HepG2 (cell line): ENCODE measurements at regions not wholly inside any gene's neighbourhood (a gene's known extent, or its start where the extent isn't known, plus 50 kb on each side); places are given as distances from the start of the nearest gene placed in this dataset.

Experiments
- ELF1 ChIP-seq: sonication (generic); formaldehyde crosslinking; IDR thresholded peaks from 2 replicates; pipeline ENCODE4 v1.4.0; 2020; ENCODE audit warnings: missing genetic modification reagents
- EZH2 ChIP-seq: conservative IDR thresholded peaks from 2 replicates; pipeline ENCODE4 v1.6.1; 2012; ENCODE audit warnings: mild to moderate bottlenecking, low read depth, low read length, moderate library complexity
- FIP1L1 ChIP-seq: fragments of 200-400 bp; formaldehyde crosslinking; IDR thresholded peaks from 2 replicates; pipeline ENCODE4 v1.6.1; 2018; ENCODE audit warnings: low read depth, mild to moderate bottlenecking, low read length, moderate library complexity, borderline replicate concordance; ENCODE audit not compliant: insufficient read depth
- HOXA5 ChIP-seq: sonication (generic); formaldehyde crosslinking; IDR thresholded peaks from 2 replicates; pipeline ENCODE4 v1.4.0; 2020; ENCODE audit warnings: missing genetic modification reagents
- IRX3 ChIP-seq: sonication (generic); formaldehyde crosslinking; IDR thresholded peaks from 2 replicates; pipeline ENCODE4 v1.8.1; 2023; ENCODE audit warnings: mild to moderate bottlenecking, low read depth, missing genetic modification reagents, borderline replicate concordance
- NFIB ChIP-seq: sonication (generic); formaldehyde crosslinking; IDR thresholded peaks from 2 replicates; pipeline ENCODE4 v1.9.0; 2021; ENCODE audit warnings: missing genetic modification reagents, mild to moderate bottlenecking, borderline replicate concordance
- NR3C1 ChIP-seq: sonication (generic); formaldehyde crosslinking; IDR thresholded peaks from 2 replicates; pipeline ENCODE4 v1.4.0; 2020; ENCODE audit warnings: missing genetic modification reagents
- PCBP2 ChIP-seq: fragments of 200-400 bp; formaldehyde crosslinking; optimal IDR thresholded peaks from 2 replicates; pipeline ENCODE3; 2018; ENCODE audit warnings: low read length, low read depth; ENCODE audit not compliant: poor library complexity, severe bottlenecking
- POGK ChIP-seq: sonication (generic); formaldehyde crosslinking; conservative IDR thresholded peaks from 2 replicates; pipeline ENCODE4 v1.8.0; 2022; ENCODE audit warnings: mild to moderate bottlenecking, moderate library complexity, missing genetic modification reagents
- RERE ChIP-seq: IDR thresholded peaks from 2 replicates; pipeline ENCODE4 v1.6.1; 2016; ENCODE audit warnings: low read depth, missing genetic modification reagents, missing compliant biosample characterization
- SIN3B ChIP-seq: fragments of 150-350 bp; IDR thresholded peaks from 2 replicates; pipeline ENCODE4 v1.6.1; 2014; ENCODE audit warnings: low read length
- SNAI1 ChIP-seq: sonication (generic); formaldehyde crosslinking; IDR thresholded peaks from 2 replicates; pipeline ENCODE4 v1.5.0; 2020; ENCODE audit warnings: mild to moderate bottlenecking, missing genetic modification reagents, borderline replicate concordance
- SP1 ChIP-seq, 2 experiments: fragments of 450-650 bp in 1 of 2; sonication (generic) in 1 of 2; formaldehyde crosslinking in 1 of 2; IDR thresholded peaks; 2 replicates each; pipeline versions ENCODE4 v1.4.0 to v1.6.1; 2016 to 2020; ENCODE audit warnings: missing genetic modification reagents in 1 of 2
- SPEN ChIP-seq: sonication (generic); formaldehyde crosslinking; IDR thresholded peaks from 2 replicates; pipeline ENCODE4 v1.5.1; 2020; ENCODE audit warnings: low read depth, mild to moderate bottlenecking, missing genetic modification reagents
- ZFP36L2 ChIP-seq: sonication (generic); formaldehyde crosslinking; IDR thresholded peaks from 2 replicates; pipeline ENCODE4 v1.4.0; 2020; ENCODE audit warnings: missing genetic modification reagents
- ZFP37 ChIP-seq: sonication (generic); formaldehyde crosslinking; IDR thresholded peaks from 2 replicates; pipeline ENCODE4 v1.4.0; 2020; ENCODE audit warnings: missing genetic modification reagents, borderline replicate concordance
- ZNF317 ChIP-seq: sonication (generic); formaldehyde crosslinking; IDR thresholded peaks from 2 replicates; pipeline ENCODE4 v1.5.0; 2020; ENCODE audit warnings: mild to moderate bottlenecking, missing genetic modification reagents
- ZNF484 ChIP-seq: sonication (generic); formaldehyde crosslinking; IDR thresholded peaks from 2 replicates; pipeline ENCODE4 v1.5.1; 2020; ENCODE audit warnings: mild to moderate bottlenecking, low read depth, missing genetic modification reagents, borderline replicate concordance
- ZNF552 ChIP-seq: sonication (generic); formaldehyde crosslinking; IDR thresholded peaks from 2 replicates; pipeline ENCODE4 v1.9.0; 2022; ENCODE audit warnings: missing genetic modification reagents, mild to moderate bottlenecking, borderline replicate concordance
- ZNF7 ChIP-seq: IDR thresholded peaks from 2 replicates; pipeline ENCODE4 v1.6.1; 2016; ENCODE audit warnings: missing biosample characterization, missing genetic modification reagents
- ZNF713 ChIP-seq: sonication (generic); formaldehyde crosslinking; IDR thresholded peaks from 2 replicates; pipeline ENCODE4 v1.4.0; 2020; ENCODE audit warnings: mild to moderate bottlenecking, missing genetic modification reagents
- ZNF75D ChIP-seq: sonication (generic); formaldehyde crosslinking; IDR thresholded peaks from 2 replicates; pipeline ENCODE4 v1.8.1; 2023; ENCODE audit warnings: missing genetic modification reagents, mild to moderate bottlenecking, borderline replicate concordance
- ZNF780A ChIP-seq: sonication (generic); formaldehyde crosslinking; IDR thresholded peaks from 2 replicates; pipeline ENCODE4 v1.8.0; 2022; ENCODE audit warnings: mild to moderate bottlenecking, missing genetic modification reagents, moderate library complexity

- no peak for TF ChIP-seq ZNF75D (CRISPR knock-in tag)
- TF ChIP-seq ZNF713 (CRISPR knock-in tag) = 0 out of 2 replicates have a peak, but pooled peaks have one; percentile 72
- TF ChIP-seq FIP1L1 = no peak
- TF ChIP-seq ZNF484 (CRISPR knock-in tag) = no peak
- TF ChIP-seq ELF1 (CRISPR knock-in tag) = peak; percentile 63; the same call in 1 of the 2 replicates
- no peak for TF ChIP-seq ZNF780A
- peak; percentile 78 for TF ChIP-seq HOXA5 (CRISPR knock-in tag)
- TF ChIP-seq ZNF317 (CRISPR knock-in tag) = 0 out of 2 replicates have a peak, but pooled peaks have one; percentile 65
- TF ChIP-seq RERE (CRISPR knock-in tag) = peak; percentile 48; the same call in 1 of the 2 replicates
- TF ChIP-seq ZFP37 = 0 out of 2 replicates have a peak, but pooled peaks have one; percentile 27
- no peak for TF ChIP-seq PCBP2
- TF ChIP-seq SIN3B = no peak
- peak; percentile 93; the same call in 1 of the 2 replicates for TF ChIP-seq SPEN
- 0 out of 2 replicates have a peak, but pooled peaks have one; percentile 27 for TF ChIP-seq POGK (CRISPR knock-in tag)
- TF ChIP-seq NR3C1 (CRISPR knock-in tag) = no peak
- TF ChIP-seq ZFP36L2 = no peak
- no peak for TF ChIP-seq IRX3 (CRISPR knock-in tag)
- TF ChIP-seq NFIB (CRISPR knock-in tag) = no peak
- TF ChIP-seq SP1 (IDR thresholded peaks at IDR 0.05) = no peak
- no peak for TF ChIP-seq SP1 (CRISPR knock-in tag; IDR thresholded peaks at IDR 0.05)
- no peak for TF ChIP-seq SNAI1
- TF ChIP-seq EZH2 = no peak
- TF ChIP-seq ZNF7 (CRISPR knock-in tag) = no peak; the same call in 1 of the 2 replicates
- no peak for TF ChIP-seq ZNF552 (CRISPR knock-in tag)
These were observed 115.1 kb upstream of the JUN start (continued) for GRCh38 chr1:58898739-58899586.
